IPS-11a (cell line): ENCODE measurements at regions not wholly inside any gene's neighbourhood (a gene's known extent, or its start where the extent isn't known, plus 50 kb on each side); places are given as distances from the start of the nearest gene placed in this dataset.
"Not testable (repeated sequence)": the region's sequence is repeated elsewhere in the genome, so short reads cannot be mapped to it uniquely, and the experiment has no call there.

Source experiments
- H3K4me3 ChIP-seq: one replicate; pipeline ENCODE4 v1.5.1; 2013; ENCODE audit warnings: low read depth, low read length, control low read depth

DNA sequence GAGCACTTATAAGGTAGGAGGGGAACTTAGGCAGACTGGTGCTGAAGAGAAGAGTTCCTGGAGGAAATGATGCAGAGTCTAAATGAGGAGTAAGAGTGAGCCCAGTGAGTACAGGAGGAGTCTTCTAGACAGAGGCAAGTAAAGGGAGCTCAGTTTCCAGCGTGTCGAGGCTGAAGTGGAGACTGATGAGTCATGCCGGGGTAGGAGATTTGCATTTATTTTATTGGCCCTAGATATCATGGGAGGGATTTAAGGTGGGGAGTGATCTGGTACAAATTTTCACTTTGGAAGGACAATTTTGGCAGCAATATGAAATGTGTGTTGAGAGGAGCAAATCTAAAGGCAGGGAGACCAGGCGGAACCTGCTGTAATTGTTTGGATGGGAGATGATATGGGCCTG lies 157.5 kb downstream of the TTC8 start:
- H3K4me3 ChIP-seq, result no peak overlapping the region

- no peak overlapping the region for H3K4me3 ChIP-seq
These were observed 159.3 kb downstream of the TTC8 start for GRCh38 chr14:88983755-88984154.

- H3K4me3 ChIP-seq, result no peak overlapping the region
These were observed 161.2 kb downstream of the TTC8 start for GRCh38 chr14:88985654-88986053.

GRCh38 chr14:88986146-88986841 lies 161.8 kb downstream of the TTC8 start:
- H3K4me3 ChIP-seq, result no peak overlapping the region

DNA sequence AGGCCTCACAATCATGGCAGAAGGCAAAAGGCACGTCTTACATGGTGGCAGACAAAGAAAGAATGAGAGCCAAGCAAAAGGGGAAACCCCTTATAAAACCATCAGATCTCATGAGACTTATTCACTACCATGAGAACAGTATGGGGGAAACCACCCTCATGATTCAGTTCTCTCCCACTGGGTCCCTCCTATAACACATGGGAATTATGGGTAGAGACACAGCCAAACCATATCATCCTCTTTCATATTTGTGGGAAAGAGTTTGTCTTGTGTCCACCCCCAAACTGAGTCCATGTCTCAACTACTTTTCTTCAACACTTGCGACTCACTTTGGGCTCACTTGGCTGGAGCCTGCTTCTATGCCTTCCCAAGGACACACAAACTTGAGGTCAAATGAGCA lies 162.5 kb downstream of the TTC8 start:
- H3K4me3 ChIP-seq, result not testable (repeated sequence)

- H3K4me3 ChIP-seq, result no peak overlapping the region
These were observed 163.1 kb downstream of the TTC8 start for GRCh38 chr14:88987516-88987915.

GRCh38 chr14:88989911-88990310 lies 165.5 kb downstream of the TTC8 start:
- H3K4me3 ChIP-seq, result no peak overlapping the region

- H3K4me3 ChIP-seq, result no peak overlapping the region
These were observed 166.4 kb downstream of the TTC8 start for GRCh38 chr14:88990856-88991255.

- H3K4me3 ChIP-seq, result no peak overlapping the region
These were observed 167.6 kb downstream of the TTC8 start for GRCh38 chr14:88992011-88992410.

DNA sequence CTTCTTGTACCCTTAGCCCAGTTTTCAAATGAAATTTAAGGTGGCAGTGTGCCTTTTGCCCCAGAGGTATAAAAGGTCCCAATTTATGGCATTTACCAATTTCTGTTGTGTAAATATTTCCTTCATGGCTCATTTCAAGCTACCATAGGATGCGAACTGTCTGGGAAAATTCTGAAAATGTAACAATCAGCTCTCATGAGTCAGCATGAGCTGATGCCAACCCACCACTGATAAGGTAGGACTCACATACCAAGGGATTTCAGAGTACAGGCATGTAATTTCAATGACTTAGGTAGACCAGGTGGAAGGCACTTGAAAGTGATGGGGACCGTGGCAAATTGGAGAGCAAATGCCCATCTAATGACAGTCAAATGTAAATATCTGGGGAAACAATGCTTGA lies 169.5 kb downstream of the TTC8 start:
- H3K4me3 ChIP-seq, result no peak overlapping the region

GRCh38 chr14:88995437-88996198 lies 171.2 kb downstream of the TTC8 start:
- no peak overlapping the region for H3K4me3 ChIP-seq

DNA sequence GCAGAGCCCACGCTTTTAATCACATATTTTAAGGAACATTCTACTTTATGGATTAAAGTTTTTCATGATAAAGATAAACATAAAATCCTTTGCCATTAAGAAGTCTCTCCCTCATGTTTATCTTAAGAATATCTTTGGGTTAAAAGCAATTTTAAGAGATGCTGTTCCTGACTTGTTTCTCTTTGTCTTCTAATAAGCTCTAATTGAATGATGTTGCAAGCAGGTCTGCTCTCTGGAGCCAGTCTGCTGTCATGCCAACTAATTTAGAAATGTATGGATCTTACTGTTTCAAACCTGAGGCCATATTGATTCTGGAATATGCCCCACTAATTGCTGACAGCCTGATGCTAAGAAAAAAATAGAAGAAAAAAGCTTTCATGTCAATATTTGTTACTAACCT lies 173.6 kb downstream of the TTC8 start:
- H3K4me3 ChIP-seq, result no peak overlapping the region

GRCh38 chr14:88999137-88999536 lies 174.7 kb downstream of the TTC8 start:
- no peak overlapping the region for H3K4me3 ChIP-seq

GRCh38 chr14:89000007-89000942 lies 175.8 kb downstream of the TTC8 start:
- H3K4me3 ChIP-seq, result no peak overlapping the region

DNA sequence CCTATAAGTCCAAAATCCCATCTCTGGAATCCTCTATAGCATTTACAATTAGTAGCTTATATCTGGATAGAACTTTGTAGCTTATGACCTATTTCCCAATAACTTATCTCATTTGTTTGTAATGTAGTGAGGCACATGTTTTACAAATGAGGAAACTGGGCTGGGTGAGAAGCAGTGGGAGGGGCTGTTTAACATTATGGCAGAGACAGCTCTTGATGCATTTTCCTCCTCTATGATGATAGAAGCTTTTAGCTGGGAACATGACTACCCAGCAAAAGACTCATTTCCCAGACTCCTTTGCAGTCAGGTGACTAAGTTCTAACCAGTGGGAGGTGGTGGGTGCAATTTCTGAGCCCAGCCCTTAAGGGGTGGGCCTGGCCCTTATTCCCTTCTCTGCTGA lies 179.7 kb downstream of the TTC8 start:
- H3K4me3 ChIP-seq, result no peak overlapping the region

DNA sequence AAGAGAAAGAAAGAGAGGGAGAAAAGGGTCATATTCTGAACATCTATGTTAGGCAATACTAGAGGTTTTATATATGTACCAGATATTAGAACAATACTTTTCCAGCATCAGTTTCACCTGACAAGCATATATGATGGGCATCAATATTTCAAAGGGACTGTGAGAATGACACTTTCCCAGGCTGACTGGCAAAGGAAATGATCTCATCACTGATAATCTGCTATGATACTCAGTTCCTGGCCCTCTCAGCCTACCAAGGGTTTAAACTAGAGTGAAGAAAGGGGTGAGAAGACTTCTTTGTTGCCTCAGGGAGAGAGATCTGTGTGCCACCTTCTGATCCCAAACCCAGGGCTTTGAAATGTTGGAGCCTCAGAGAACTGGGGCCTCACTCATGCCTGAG lies 183.5 kb downstream of the TTC8 start:
- H3K4me3 ChIP-seq, result no peak overlapping the region

GRCh38 chr14:89011355-89012281 lies 187.2 kb downstream of the TTC8 start:
- no peak overlapping the region for H3K4me3 ChIP-seq

DNA sequence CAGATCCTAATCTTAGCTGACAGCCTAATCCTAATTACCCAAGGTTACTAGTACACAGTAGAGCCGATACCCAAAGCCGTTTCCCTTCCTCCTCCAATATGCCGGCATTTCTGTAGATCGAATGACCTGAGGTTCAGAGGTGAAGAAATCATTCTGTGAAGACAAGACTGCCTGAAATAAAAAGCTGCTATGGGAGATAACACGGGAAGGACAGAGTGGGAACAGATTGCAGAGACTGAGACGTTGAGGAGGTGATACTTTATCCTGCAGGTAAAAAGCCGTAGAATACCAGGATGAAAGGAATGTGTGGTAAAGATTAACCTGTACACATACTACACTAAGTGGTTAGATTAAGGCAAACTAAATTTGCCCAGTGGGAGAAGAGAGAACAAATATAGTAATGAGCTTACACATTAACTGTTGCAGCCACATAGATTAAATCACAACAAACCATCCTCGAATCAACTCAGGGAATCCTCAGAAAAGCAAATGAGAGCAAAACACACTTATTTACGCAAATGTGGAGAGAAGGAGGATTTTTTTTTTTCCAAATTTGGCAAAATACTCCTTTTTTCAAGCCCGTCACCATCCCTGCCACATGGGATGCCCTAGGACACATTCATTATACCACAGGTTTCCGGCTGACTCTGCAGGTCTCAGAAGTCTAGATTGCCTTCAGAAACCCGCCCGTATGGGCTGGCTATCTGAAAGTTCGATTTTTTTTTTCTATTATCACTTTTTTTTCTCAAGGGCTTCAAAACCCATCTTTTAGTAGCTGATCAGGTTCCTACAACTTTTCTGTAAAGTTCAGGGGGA lies 188.0 kb downstream of the TTC8 start:
- no peak overlapping the region for H3K4me3 ChIP-seq

DNA sequence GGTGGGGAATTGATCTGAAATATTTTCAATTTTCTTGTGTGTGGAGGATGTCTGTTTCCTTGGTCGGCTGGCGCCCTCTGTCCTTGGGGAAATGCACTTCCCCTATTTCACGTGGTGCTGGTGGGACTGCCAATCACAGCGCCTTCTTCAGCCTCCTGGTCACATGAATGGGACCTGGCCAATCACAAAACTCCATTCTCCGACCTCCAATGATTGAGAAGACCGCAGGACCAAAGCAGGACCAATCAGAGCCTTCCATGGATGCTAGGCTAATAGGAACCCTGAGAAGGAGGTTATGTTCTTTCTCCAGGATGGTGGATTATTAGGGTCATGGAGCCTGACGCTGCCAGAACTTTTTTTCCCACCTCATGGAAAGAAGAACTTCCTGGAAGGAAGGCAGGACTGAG lies 188.7 kb downstream of the TTC8 start:
- H3K4me3 ChIP-seq, result no peak overlapping the region
